H1 (cell line): ENCODE measurements at regions not wholly inside any gene's neighbourhood (a gene's known extent, or its start where the extent isn't known, plus 50 kb on each side); places are given as distances from the start of the nearest gene placed in this dataset.

Experiments
- CTCF ChIA-PET: fragments of 300-600 bp; sonication (Branson Sonifier 250); formaldehyde crosslinking; loops from one replicate; lab custom pipeline; 2021; ENCODE audit not compliant: partially characterized antibody; lab: Charles Lee
- POLR2A ChIA-PET: fragments of 300-600 bp; sonication (Branson Sonifier 250); formaldehyde crosslinking; loops from one replicate; lab custom pipeline; 2021; ENCODE audit warnings: inconsistent platforms; ENCODE audit not compliant: partially characterized antibody; lab: Charles Lee
- DNase-seq, 2 experiments: peaks; one replicate each; pipeline versions ENCODE4 v3.0.0 to v3.0.0-alpha.2; 2010 to 2022; ENCODE audit warnings: low spot score in 2 of 2, low read depth in 1 of 2, mixed read lengths in 1 of 2
- FAIRE-seq: peaks from 2 replicates; lab custom pipeline; 2011; peaks lifted over from hg19 to GRCh38; lab: Jason Lieb, UNC
- H2AFZ ChIP-seq: 2 replicates; pipeline ENCODE4 v1.8.1; 2012; ENCODE audit warnings: low read length, inconsistent platforms
- H2AK5ac ChIP-seq: 2 replicates; pipeline ENCODE4 v1.6.1; 2013; ENCODE audit warnings: low read depth, low read length
- H2BK120ac ChIP-seq: replicated peaks from 2 replicates; pipeline ENCODE3; 2013; ENCODE audit warnings: low read depth, low read length, inconsistent platforms
- H2BK12ac ChIP-seq: 2 replicates; pipeline ENCODE4 v1.6.1; 2013; ENCODE audit warnings: low read depth, low read length
- H2BK15ac ChIP-seq: 2 replicates; pipeline ENCODE4 v1.6.1; 2013; ENCODE audit warnings: low read length
- H2BK20ac ChIP-seq: 2 replicates; pipeline ENCODE4 v1.6.1; 2013; ENCODE audit warnings: low read length
- H2BK5ac ChIP-seq: 2 replicates; pipeline ENCODE4 v1.6.1; 2013; ENCODE audit warnings: low read depth, low read length
- H3K14ac ChIP-seq: 2 replicates; pipeline ENCODE4 v1.6.1; 2013; ENCODE audit warnings: inconsistent platforms; ENCODE audit not compliant: insufficient read length
- H3K18ac ChIP-seq: 2 replicates; pipeline ENCODE4 v1.6.1; 2013; ENCODE audit warnings: low read length; ENCODE audit errors: extremely low read depth
- H3K23ac ChIP-seq: 2 replicates; pipeline ENCODE4 v1.6.1; 2013; ENCODE audit warnings: inconsistent platforms; ENCODE audit not compliant: insufficient read length
- H3K23me2 ChIP-seq: 2 replicates; pipeline ENCODE4 v1.6.1; 2013; ENCODE audit warnings: low read depth, low read length
- H3K27ac ChIP-seq: 2 replicates; pipeline ENCODE4 v1.6.1; 2011; ENCODE audit warnings: low read depth, low read length, inconsistent platforms
- H3K27me3 ChIP-seq, 4 experiments: replicated peaks in 1 of 4; 1 replicate in 1 of 4; 2 replicates in 3 of 4; pipeline versions ENCODE4 v1.6.1 to v1.8.1; 2011 to 2013; ENCODE audit warnings: low read length in 3 of 4, mild to moderate bottlenecking in 3 of 4, inconsistent platforms in 2 of 4, mixed read lengths in 2 of 4, moderate library complexity in 1 of 4; ENCODE audit not compliant: control insufficient read depth in 3 of 4, insufficient read depth in 3 of 4; ENCODE audit errors: extremely low read depth in 1 of 4
- H3K36me3 ChIP-seq, 4 experiments: 2 replicates each; pipeline versions ENCODE4 v1.6.1 to v1.8.1; 2011 to 2013; ENCODE audit warnings: mild to moderate bottlenecking in 4 of 4, low read length in 3 of 4, moderate library complexity in 2 of 4, control low read depth in 1 of 4, inconsistent platforms in 1 of 4; ENCODE audit not compliant: insufficient read depth in 4 of 4, control insufficient read depth in 2 of 4
- H3K4ac ChIP-seq: replicated peaks from 2 replicates; pipeline ENCODE3; 2013; ENCODE audit warnings: low read length, low read depth, mixed read lengths, inconsistent platforms; ENCODE audit not compliant: insufficient read length
- H3K4me1 ChIP-seq, 4 experiments: replicated peaks in 1 of 4; 1 replicate in 1 of 4; 2 replicates in 3 of 4; pipeline versions ENCODE4 v1.6.1 to v1.8.1; 2011 to 2013; ENCODE audit warnings: low read length in 3 of 4, inconsistent platforms in 2 of 4, mixed read lengths in 1 of 4; ENCODE audit not compliant: insufficient read depth in 4 of 4, control insufficient read depth in 3 of 4
- H3K4me2 ChIP-seq, 2 experiments: 2 replicates each; pipeline versions ENCODE4 v1.6.1 to v1.8.1; 2011 to 2013; ENCODE audit warnings: low read depth in 2 of 2, low read length in 2 of 2, control low read depth in 1 of 2, inconsistent platforms in 1 of 2, mild to moderate bottlenecking in 1 of 2; ENCODE audit not compliant: insufficient read depth in 1 of 2
- H3K4me3 ChIP-seq, 4 experiments: fragments of 200-600, 300-600 bp in 1 of 4; sonication (generic), shearing (Covaris generic), sonication (Bioruptor Twin) in 1 of 4; 2 replicates each; pipeline versions ENCODE4 v1.5.1 to v1.8.1; 2011 to 2016; ENCODE audit warnings: low read length in 4 of 4, low read depth in 3 of 4, control low read depth in 2 of 4, inconsistent platforms in 2 of 4, mild to moderate bottlenecking in 2 of 4, mixed read lengths in 1 of 4, moderate library complexity in 1 of 4; ENCODE audit not compliant: insufficient read depth in 2 of 4; ENCODE audit errors: extremely low read depth in 1 of 4
- H3K56ac ChIP-seq: replicated peaks from 2 replicates; pipeline ENCODE3; 2013; ENCODE audit warnings: low read depth, mild to moderate bottlenecking, mixed read lengths, low read length, inconsistent platforms; ENCODE audit not compliant: insufficient read length
- H3K79me1 ChIP-seq: 2 replicates; pipeline ENCODE4 v1.6.1; 2013; ENCODE audit warnings: low read depth, low read length, control low read depth
- H3K79me2 ChIP-seq, 2 experiments: 2 replicates each; pipeline versions ENCODE4 v1.6.1 to v1.8.1; 2012 to 2013; ENCODE audit warnings: low read length in 2 of 2, mild to moderate bottlenecking in 2 of 2, inconsistent platforms in 1 of 2; ENCODE audit not compliant: insufficient read depth in 2 of 2, control insufficient read depth in 1 of 2
- H3K9ac ChIP-seq, 4 experiments: replicated peaks in 1 of 4; 1 replicate in 1 of 4; 2 replicates in 3 of 4; pipeline versions ENCODE4 v1.6.1 to v1.8.1; 2011 to 2013; ENCODE audit warnings: low read depth in 3 of 4, low read length in 3 of 4, control low read depth in 2 of 4, mild to moderate bottlenecking in 2 of 4, moderate library complexity in 2 of 4, inconsistent platforms in 1 of 4; ENCODE audit errors: extremely low read depth in 1 of 4
- H3K9me3 ChIP-seq, 2 experiments: 2 replicates each; pipeline versions ENCODE4 v1.6.1 to v1.8.1; 2012 to 2013; ENCODE audit warnings: mild to moderate bottlenecking in 2 of 2, moderate library complexity in 2 of 2, control low read depth in 1 of 2, inconsistent platforms in 1 of 2, low read depth in 1 of 2, low read length in 1 of 2, mixed read lengths in 1 of 2; ENCODE audit not compliant: insufficient read depth in 2 of 2
- H4K20me1 ChIP-seq, 2 experiments: replicated peaks in 1 of 2; 2 replicates each; pipeline versions ENCODE3 to v1.8.1; 2011 to 2013; ENCODE audit warnings: inconsistent platforms in 2 of 2, low read length in 2 of 2, mild to moderate bottlenecking in 1 of 2; ENCODE audit not compliant: insufficient read depth in 2 of 2, control insufficient read depth in 1 of 2
- H4K5ac ChIP-seq: 2 replicates; pipeline ENCODE4 v1.6.1; 2013; ENCODE audit warnings: low read length, low read depth, mixed read lengths, inconsistent platforms; ENCODE audit not compliant: insufficient read length
- H4K8ac ChIP-seq: 2 replicates; pipeline ENCODE4 v1.8.0; 2013; ENCODE audit warnings: mild to moderate bottlenecking, moderate library complexity, low read length, inconsistent platforms; ENCODE audit not compliant: insufficient read depth; ENCODE audit errors: extremely low read depth
- H4K91ac ChIP-seq: replicated peaks from 2 replicates; pipeline ENCODE3; 2013; ENCODE audit warnings: low read length, mixed read lengths, inconsistent platforms; ENCODE audit not compliant: insufficient read length
- CTBP2 ChIP-seq: IDR thresholded peaks from 2 replicates; pipeline ENCODE4 v1.7.0; 2011; ENCODE audit warnings: borderline replicate concordance, mild to moderate bottlenecking, moderate library complexity, mixed read lengths, low read length; ENCODE audit not compliant: insufficient read depth, insufficient read length
- EP300 ChIP-seq, 2 experiments: IDR thresholded peaks; 1 replicate in 1 of 2; 2 replicates in 1 of 2; pipeline ENCODE4 v1.6.1; 2011 to 2012; ENCODE audit warnings: low read depth in 2 of 2, low read length in 2 of 2, mild to moderate bottlenecking in 2 of 2, borderline replicate concordance in 1 of 2, inconsistent platforms in 1 of 2, moderate library complexity in 1 of 2
- GABPA ChIP-seq: IDR thresholded peaks from 2 replicates; pipeline ENCODE4 v1.6.1; 2011; ENCODE audit warnings: mild to moderate bottlenecking, low read length, moderate library complexity, borderline replicate concordance; ENCODE audit not compliant: insufficient read depth
- JUND ChIP-seq: IDR thresholded peaks from 2 replicates; pipeline ENCODE4 v1.6.1; 2011; ENCODE audit warnings: mild to moderate bottlenecking, improper control_type of control experiment, low read length
- SAP30 ChIP-seq: fragments of 300-600 bp; sonication (generic); IDR thresholded peaks from 2 replicates; pipeline ENCODE4 v1.7.1; 2012; ENCODE audit warnings: low read length, moderate library complexity, mild to moderate bottlenecking, inconsistent platforms; ENCODE audit not compliant: insufficient read depth, insufficient replicate concordance
- SIN3A ChIP-seq, 2 experiments: IDR thresholded peaks in 1 of 2; conservative IDR thresholded peaks in 1 of 2; 2 replicates each; pipeline ENCODE4 v1.6.1; 2011 to 2012; ENCODE audit warnings: low read length in 2 of 2, improper control_type of control experiment in 1 of 2, low read depth in 1 of 2, mild to moderate bottlenecking in 1 of 2
- WGBS, 2 experiments: shearing (Covaris generic) in 1 of 2; methylation state at CpG; one replicate each; pipeline versions ENCODE4 v1.1.6 to v1.1.7; 2013 to 2015; ENCODE audit warnings: low lambda C conversion rate in 2 of 2, mixed read lengths in 2 of 2, inconsistent platforms in 1 of 2, low coverage in 1 of 2, missing lambda C conversion rate in 1 of 2; ENCODE audit not compliant: insufficient replicate concordance in 2 of 2, insufficient coverage in 1 of 2, insufficient read length in 1 of 2; ENCODE audit errors: extremely low coverage in 1 of 2, missing lambda C conversion rate in 1 of 2; 5-methylcytosine and 5-hydroxymethylcytosine counted together
- TF ChIP-seq, protein P1 (sequence below): IDR thresholded peaks from 2 replicates; pipeline ENCODE4 v1.6.1; 2012; ENCODE audit warnings: inconsistent platforms

DNA sequence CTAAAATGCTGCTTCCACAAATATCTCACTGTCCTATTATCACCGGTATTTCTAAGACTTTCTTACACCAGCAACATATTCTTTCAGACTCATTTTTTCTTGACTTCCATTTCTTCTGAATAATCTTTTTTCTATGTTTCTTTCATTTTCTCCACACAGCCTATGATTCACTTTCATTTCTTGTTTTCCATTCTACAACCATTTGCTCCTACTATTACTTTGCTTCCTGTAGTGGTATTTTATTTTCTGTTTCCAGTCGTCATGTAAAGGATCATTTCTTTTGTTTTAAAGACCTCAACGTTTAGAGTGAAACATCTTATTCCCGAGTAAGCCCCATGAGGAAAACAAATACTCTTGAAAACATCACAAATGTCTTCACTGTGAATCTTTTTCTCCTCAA, 182.2 kb upstream of the MDGA2 start:
- DNase-seq, result no peak
- WGBS, 2 experiments, result 85% methylated on average over 4 of the region's 4 CpGs; no CpG with 5 or more reads in 1 of the 2 experiments
- no peaks in the 10 kb centered on the region for H3K36me3 ChIP-seq

More for the DNA sequence above, 182.2 kb upstream of the MDGA2 start:
- H3K23me2 ChIP-seq, result no peaks in the 10 kb centered on the region
- H3K4me2 ChIP-seq, result no peak overlapping the region
- H3K79me1 ChIP-seq, result no peaks in the 10 kb centered on the region
- no peaks in the 10 kb centered on the region for H3K4me1 ChIP-seq
- no peaks in the 10 kb centered on the region for H3K79me2 ChIP-seq
- no peak overlapping the region for H3K9ac ChIP-seq
- H3K56ac ChIP-seq, result no peak overlapping the region
- H3K4ac ChIP-seq, result no peak overlapping the region
- H3K9me3 ChIP-seq, result no peaks in the 10 kb centered on the region; a peak in 1 of 4 replicates
- no peak overlapping the region for H2AFZ ChIP-seq
- H3K14ac ChIP-seq, result no peak overlapping the region
- H4K5ac ChIP-seq, result no peak overlapping the region
- H3K4me3 ChIP-seq, result no peak overlapping the region
- TF ChIP-seq JUND (no peak), SIN3A (conservative IDR thresholded peaks at IDR 0.05 in 1 of 2, IDR thresholded peaks at IDR 0.05 in 1 of 2; ENCODE audit: low read depth in 1 of 2, low read length in 2 of 2) (no peak), EP300 (IDR thresholded peaks at IDR 0.05; ENCODE audit: borderline replicate concordance in 1 of 2, low read depth in 2 of 2, low read length in 2 of 2) (no peak), SAP30 (no peak), CTBP2 (no peak), GABPA (no peak)
- TF ChIP-seq, protein P1, sequence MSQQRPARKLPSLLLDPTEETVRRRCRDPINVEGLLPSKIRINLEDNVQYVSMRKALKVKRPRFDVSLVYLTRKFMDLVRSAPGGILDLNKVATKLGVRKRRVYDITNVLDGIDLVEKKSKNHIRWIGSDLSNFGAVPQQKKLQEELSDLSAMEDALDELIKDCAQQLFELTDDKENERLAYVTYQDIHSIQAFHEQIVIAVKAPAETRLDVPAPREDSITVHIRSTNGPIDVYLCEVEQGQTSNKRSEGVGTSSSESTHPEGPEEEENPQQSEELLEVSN, result no peak
- H4K8ac ChIP-seq, result no peak overlapping the region
- FAIRE-seq, result no peak
- H3K23ac ChIP-seq, result no peak overlapping the region
- no peak overlapping the region for H4K91ac ChIP-seq
- no peak overlapping the region for H2BK15ac ChIP-seq
- H3K27ac ChIP-seq, result no peak overlapping the region
- POLR2A ChIA-PET, result no interaction called here
- H2BK120ac ChIP-seq, result no peak overlapping the region
- no peak overlapping the region for H2BK12ac ChIP-seq
- H4K20me1 ChIP-seq, result no peaks in the 10 kb centered on the region
- CTCF ChIA-PET, result no interaction called here
- H2AK5ac ChIP-seq, result no peak overlapping the region
- H3K27me3 ChIP-seq, result no peaks in the 10 kb centered on the region
- H2BK20ac ChIP-seq, result no peak overlapping the region
- no peak overlapping the region for H2BK5ac ChIP-seq
- H3K18ac ChIP-seq, result no peak overlapping the region
